Effector memory CD8-positive, alpha-beta T cell (primary cell): ENCODE measurements at regions not wholly inside any gene's neighbourhood (a gene's known extent, or its start where the extent isn't known, plus 50 kb on each side); places are given as distances from the start of the nearest gene placed in this dataset.

ENCODE experiments used
- ATAC-seq: fragments of 150-1000 bp; cut with Tn5 transposase; replicated peaks from 2 replicates; pipeline ENCODE4 v1.10.0; 2021; ENCODE audit warnings: mild to moderate bottlenecking, moderate library complexity
- DNase-seq, 3 experiments: peaks; one replicate each; pipeline ENCODE4 v3.0.0; 2021
- H3K27ac Mint-ChIP-seq, 2 donors: one replicate each; pipeline ENCODE4 v1.8.0; 2022; ENCODE audit warnings: mild to moderate bottlenecking in 2 of 2, mixed read lengths in 2 of 2, moderate library complexity in 2 of 2
- H3K27me3 Mint-ChIP-seq, 2 donors: one replicate each; pipeline ENCODE4 v1.8.0; 2022; ENCODE audit warnings: mixed read lengths in 2 of 2
- H3K36me3 Mint-ChIP-seq: one replicate; pipeline ENCODE4 v1.8.0; 2022; ENCODE audit warnings: mild to moderate bottlenecking, moderate library complexity, mixed read lengths; ENCODE audit not compliant: insufficient read depth
- H3K4me1 Mint-ChIP-seq, 2 donors: one replicate each; pipeline ENCODE4 v1.8.0; 2022; ENCODE audit warnings: low read depth in 2 of 2, mixed read lengths in 2 of 2
- H3K4me3 Mint-ChIP-seq, 2 donors: one replicate each; pipeline ENCODE4 v1.8.0; 2022; ENCODE audit warnings: mild to moderate bottlenecking in 2 of 2, mixed read lengths in 2 of 2, moderate library complexity in 2 of 2
- H3K9me3 Mint-ChIP-seq, 2 donors: one replicate each; pipeline ENCODE4 v1.8.0; 2022; ENCODE audit warnings: mixed read lengths in 2 of 2

GRCh38 chr6:144895313-144896278 lies 610.5 kb downstream of the UTRN start:
- no peak overlapping the region for H3K4me3 Mint-ChIP-seq
- H3K27me3 Mint-ChIP-seq: no peaks in the 10 kb centered on the region
- no peaks in the 10 kb centered on the region for H3K36me3 Mint-ChIP-seq
- no peaks in the 10 kb centered on the region for H3K9me3 Mint-ChIP-seq
- ATAC-seq (no peak), DNase-seq (no peak)
- peaks cover 0 to 3% of the 10 kb centered on the region in 2 donors for H3K4me1 Mint-ChIP-seq
- no peak overlapping the region for H3K27ac Mint-ChIP-seq

GRCh38 chr6:144896289-144896688 lies 611.2 kb downstream of the UTRN start:
- no peak overlapping the region for H3K4me3 Mint-ChIP-seq
- peaks cover 0 to 3% of the 10 kb centered on the region in 2 donors for H3K9me3 Mint-ChIP-seq
- ATAC-seq: no peak
- DNase-seq: no peak
- H3K36me3 Mint-ChIP-seq: no peaks in the 10 kb centered on the region
- no peak overlapping the region for H3K27ac Mint-ChIP-seq
- peaks cover 0 to 3% of the 10 kb centered on the region in 2 donors for H3K4me1 Mint-ChIP-seq
- no peaks in the 10 kb centered on the region for H3K27me3 Mint-ChIP-seq

GRCh38 chr6:144896871-144897270 lies 611.7 kb downstream of the UTRN start:
- Mint-ChIP-seq H3K27ac (no peak overlapping the region), H3K4me1 (peaks cover 0 to 3% of the 10 kb centered on the region in 2 donors), H3K36me3 (no peaks in the 10 kb centered on the region), H3K4me3 (no peak overlapping the region), H3K27me3 (peaks cover 0 to 2% of the 10 kb centered on the region in 2 donors), H3K9me3 (peaks cover 0 to 7% of the 10 kb centered on the region in 2 donors)
- no peak for ATAC-seq
- DNase-seq: no peak

GRCh38 chr6:144897441-144897921 lies 612.3 kb downstream of the UTRN start:
- H3K36me3 Mint-ChIP-seq: no peaks in the 10 kb centered on the region
- peaks cover 1 to 8% of the 10 kb centered on the region in 2 donors for H3K27me3 Mint-ChIP-seq
- H3K4me1 Mint-ChIP-seq: peaks cover 0 to 3% of the 10 kb centered on the region in 2 donors
- DNase-seq (no peak), ATAC-seq (no peak)
- H3K4me3 Mint-ChIP-seq: no peak overlapping the region
- no peak overlapping the region for H3K27ac Mint-ChIP-seq
- H3K9me3 Mint-ChIP-seq: peaks cover 0 to 7% of the 10 kb centered on the region in 2 donors

GRCh38 chr6:144898052-144898689 lies 613.0 kb downstream of the UTRN start:
- H3K27ac Mint-ChIP-seq: no peak overlapping the region
- no peak overlapping the region for H3K4me3 Mint-ChIP-seq
- no peak for ATAC-seq
- peaks cover 8 to 14% of the 10 kb centered on the region in 2 donors for H3K27me3 Mint-ChIP-seq
- DNase-seq: no peak
- peaks cover 2 to 7% of the 10 kb centered on the region in 2 donors for H3K9me3 Mint-ChIP-seq
- no peaks in the 10 kb centered on the region for H3K36me3 Mint-ChIP-seq
- H3K4me1 Mint-ChIP-seq: peaks cover 0 to 3% of the 10 kb centered on the region in 2 donors

GRCh38 chr6:144898741-144899140 lies 613.6 kb downstream of the UTRN start:
- H3K4me3 Mint-ChIP-seq: no peak overlapping the region
- ATAC-seq: no peak
- peaks cover 2 to 7% of the 10 kb centered on the region in 2 donors for H3K9me3 Mint-ChIP-seq
- H3K27me3 Mint-ChIP-seq: peaks cover 14 to 20% of the 10 kb centered on the region in 2 donors
- DNase-seq: no peak
- H3K36me3 Mint-ChIP-seq: no peaks in the 10 kb centered on the region
- peaks cover 0 to 3% of the 10 kb centered on the region in 2 donors for H3K4me1 Mint-ChIP-seq
- no peak overlapping the region for H3K27ac Mint-ChIP-seq

GRCh38 chr6:144899161-144899560 lies 614.0 kb downstream of the UTRN start:
- Mint-ChIP-seq H3K27me3 (peaks cover 15 to 24% of the 10 kb centered on the region in 2 donors), H3K36me3 (no peaks in the 10 kb centered on the region), H3K4me1 (peaks cover 0 to 3% of the 10 kb centered on the region in 2 donors), H3K27ac (no peak overlapping the region), H3K9me3 (peaks cover 2 to 7% of the 10 kb centered on the region in 2 donors), H3K4me3 (no peak overlapping the region)
- ATAC-seq (no peak), DNase-seq (no peak)

GRCh38 chr6:144901412-144901811 lies 616.3 kb downstream of the UTRN start:
- DNase-seq (no peak), ATAC-seq (no peak)
- Mint-ChIP-seq H3K27me3 (peaks cover 16 to 24% of the 10 kb centered on the region in 2 donors), H3K4me1 (no peaks in the 10 kb centered on the region), H3K36me3 (no peaks in the 10 kb centered on the region), H3K27ac (no peak overlapping the region), H3K4me3 (no peak overlapping the region), H3K9me3 (peaks cover 2 to 7% of the 10 kb centered on the region in 2 donors)

- H3K36me3 Mint-ChIP-seq: no peaks in the 10 kb centered on the region
- H3K27ac Mint-ChIP-seq: no peak overlapping the region
- ATAC-seq (no peak), DNase-seq (no peak)
- peaks cover 0 to 1% of the 10 kb centered on the region in 2 donors for H3K9me3 Mint-ChIP-seq
- peaks cover 22 to 27% of the 10 kb centered on the region in 2 donors for H3K27me3 Mint-ChIP-seq
- no peaks in the 10 kb centered on the region for H3K4me1 Mint-ChIP-seq
- no peak overlapping the region for H3K4me3 Mint-ChIP-seq
Measured at GRCh38 chr6:144908004-144908403, 622.9 kb downstream of the UTRN start.

- DNase-seq (no peak), ATAC-seq (no peak)
- H3K36me3 Mint-ChIP-seq: no peaks in the 10 kb centered on the region
- H3K4me1 Mint-ChIP-seq: no peaks in the 10 kb centered on the region
- H3K9me3 Mint-ChIP-seq: no peaks in the 10 kb centered on the region
- peaks cover 10 to 18% of the 10 kb centered on the region in 2 donors for H3K27me3 Mint-ChIP-seq
- H3K4me3 Mint-ChIP-seq: no peak overlapping the region
- H3K27ac Mint-ChIP-seq: no peak overlapping the region
Measured at GRCh38 chr6:144909753-144910285, 624.7 kb downstream of the UTRN start.

- Mint-ChIP-seq H3K27ac (no peak overlapping the region), H3K27me3 (peaks cover 20 to 30% of the 10 kb centered on the region in 2 donors), H3K9me3 (no peaks in the 10 kb centered on the region), H3K4me3 (no peak overlapping the region), H3K4me1 (no peaks in the 10 kb centered on the region), H3K36me3 (no peaks in the 10 kb centered on the region)
- DNase-seq: no peak
- ATAC-seq: no peak
Measured at GRCh38 chr6:144911322-144911721, 626.2 kb downstream of the UTRN start.

GRCh38 chr6:144912474-144912873 lies 627.3 kb downstream of the UTRN start:
- ATAC-seq: no peak
- H3K9me3 Mint-ChIP-seq: no peaks in the 10 kb centered on the region
- no peaks in the 10 kb centered on the region for H3K36me3 Mint-ChIP-seq
- no peak for DNase-seq
- H3K4me3 Mint-ChIP-seq: no peak overlapping the region
- no peaks in the 10 kb centered on the region for H3K4me1 Mint-ChIP-seq
- H3K27me3 Mint-ChIP-seq: peaks cover 23 to 26% of the 10 kb centered on the region in 2 donors
- H3K27ac Mint-ChIP-seq: no peak overlapping the region

GRCh38 chr6:144918073-144918472 lies 632.9 kb downstream of the UTRN start:
- DNase-seq: no peak
- Mint-ChIP-seq H3K27ac (no peak overlapping the region), H3K36me3 (no peaks in the 10 kb centered on the region), H3K4me1 (peaks cover 3 to 6% of the 10 kb centered on the region in 2 donors), H3K9me3 (no peaks in the 10 kb centered on the region), H3K27me3 (peaks cover 11 to 20% of the 10 kb centered on the region in 2 donors), H3K4me3 (no peak overlapping the region)
- no peak for ATAC-seq
